GM12878 (cell line): ENCODE measurements at regions not wholly inside any gene's neighbourhood (a gene's known extent, or its start where the extent isn't known, plus 50 kb on each side); places are given as distances from the start of the nearest gene placed in this dataset.

Source experiments
- ATAC-seq: fragments of 200-7000 bp; cut with Tn5 transposase; 3 replicates; pipeline ENCODE4 v1.9.1; 2020; ENCODE audit warnings: mild to moderate bottlenecking, moderate library complexity
- BruUV-seq: library from RNA; stranded (reverse); fragments of 400-500 nt; replicated peaks from 2 replicates; lab custom pipeline; 2021; lab: Mats Ljungman, UMichigan
- CTCF ChIA-PET: fragments of 300-600 bp; sonication (Branson Sonifier 250); formaldehyde crosslinking; extraction: SDS; loops from one replicate; lab custom pipeline; 2021; ENCODE audit warnings: inconsistent platforms; lab: Yijun Ruan, JAX
- POLR2A ChIA-PET: fragments of 350-600 bp; formaldehyde crosslinking; extraction: SDS; loops from one replicate; lab custom pipeline; 2021; ENCODE audit warnings: inconsistent platforms; lab: Charles Lee
- RAD21 ChIA-PET: fragments of 300-600 bp; sonication (Branson Sonifier 250); formaldehyde crosslinking; loops from one replicate; lab custom pipeline; 2023; ENCODE audit warnings: antibody characterized with exemption; ENCODE audit not compliant: unreplicated experiment; lab: Charles Lee
- SMC1A ChIA-PET: fragments of 300-600 bp; sonication (Branson Sonifier 250); formaldehyde crosslinking; loops from one replicate; lab custom pipeline; 2023; ENCODE audit not compliant: unreplicated experiment, uncharacterized antibody; lab: Charles Lee
- DNase-seq: peaks from one replicate; pipeline ENCODE4 v3.0.0-alpha.2; 2011; ENCODE audit warnings: low read depth, low spot score
- FAIRE-seq: peaks from 3 replicates; lab custom pipeline; 2011; peaks lifted over from hg19 to GRCh38; lab: Jason Lieb, UNC
- H2AFZ ChIP-seq: 2 replicates; pipeline ENCODE4 v1.6.0; 2011; ENCODE audit warnings: low read depth, low read length, control low read depth; ENCODE audit not compliant: control insufficient read depth
- H3K27ac ChIP-seq: 2 replicates; pipeline ENCODE4 v1.5.1; 2011; ENCODE audit warnings: control low read depth; ENCODE audit not compliant: control insufficient read depth, insufficient read depth
- H3K27me3 ChIP-seq, 2 experiments: replicated peaks in 1 of 2; 2 replicates each; pipeline versions ENCODE4 v1.6.0 to v1.6.1; 2011; ENCODE audit warnings: low read length in 1 of 2; ENCODE audit not compliant: control insufficient read depth in 2 of 2, insufficient read depth in 2 of 2
- H3K36me3 ChIP-seq, 2 experiments: 2 replicates each; pipeline ENCODE4 v1.5.1; 2011; ENCODE audit warnings: low read length in 1 of 2; ENCODE audit not compliant: control insufficient read depth in 2 of 2, insufficient read depth in 2 of 2
- H3K4me1 ChIP-seq: 2 replicates; pipeline ENCODE4 v1.6.1; 2011; ENCODE audit warnings: mild to moderate bottlenecking, low read length, moderate library complexity, mixed read lengths; ENCODE audit not compliant: control insufficient read depth, insufficient read depth
- H3K4me2 ChIP-seq: 2 replicates; pipeline ENCODE4 v1.6.0; 2011; ENCODE audit warnings: control low read depth; ENCODE audit not compliant: control insufficient read depth, insufficient read depth
- H3K4me3 ChIP-seq: fragments of 200-600 bp; sonication (generic); 2 replicates; pipeline ENCODE4 v1.5.1; 2016
- H3K79me2 ChIP-seq: 2 replicates; pipeline ENCODE4 v1.6.0; 2011; ENCODE audit warnings: low read length; ENCODE audit not compliant: control insufficient read depth, insufficient read depth
- H3K9ac ChIP-seq: 2 replicates; pipeline ENCODE4 v1.8.0; 2011; ENCODE audit warnings: low read length, control low read depth, mixed read lengths; ENCODE audit not compliant: control insufficient read depth, insufficient read depth
- H3K9me3 ChIP-seq: replicated peaks from 3 replicates; pipeline ENCODE4 v1.5.1; 2011; ENCODE audit warnings: mild to moderate bottlenecking, low read length; ENCODE audit not compliant: control insufficient read depth, insufficient read depth
- H4K20me1 ChIP-seq: 2 replicates; pipeline ENCODE4 v1.6.0; 2011; ENCODE audit not compliant: control insufficient read depth, insufficient read depth
- DPF2 ChIP-seq: fragments of 450-650 bp; IDR thresholded peaks from 2 replicates; pipeline ENCODE4 v1.6.1; 2017; ENCODE audit warnings: mild to moderate bottlenecking
- MYC ChIP-seq: IDR thresholded peaks from 2 replicates; pipeline ENCODE4 v1.6.1; 2011; ENCODE audit warnings: mild to moderate bottlenecking, low read length, moderate library complexity, inconsistent platforms; ENCODE audit not compliant: insufficient read depth, insufficient replicate concordance, insufficient read length, severe bottlenecking
- USF1 ChIP-seq: IDR thresholded peaks from 2 replicates; pipeline ENCODE4 v1.6.1; 2011; ENCODE audit warnings: borderline replicate concordance, low read depth, mild to moderate bottlenecking, moderate library complexity, mixed read lengths, low read length; ENCODE audit not compliant: insufficient read depth; ENCODE audit errors: extremely low read length
- ZBTB33 ChIP-seq: fragments of 450-650 bp; IDR thresholded peaks from 2 replicates; pipeline ENCODE4 v1.6.1; 2017; ENCODE audit warnings: mild to moderate bottlenecking
- ZSCAN29 ChIP-seq: fragments of 450-650 bp; IDR thresholded peaks from 2 replicates; pipeline ENCODE4 v1.6.1; 2017; ENCODE audit warnings: mild to moderate bottlenecking, moderate library complexity
- WGBS: methylation state at CpG from one replicate; pipeline ENCODE4 v1.1.6; 2016; ENCODE audit warnings: low lambda C conversion rate; ENCODE audit not compliant: insufficient replicate concordance, insufficient coverage; ENCODE audit errors: missing lambda C conversion rate; 5-methylcytosine and 5-hydroxymethylcytosine counted together
- in situ Hi-C: fragments of 300-500 bp; cut with MboI; formaldehyde crosslinking; loops from 9 replicates; pipeline ENCODE4 v1.14.3; 2018; ENCODE audit warnings: mixed read lengths
- intact Hi-C: fragments of 100-400 bp; cut with micrococcal nuclease; formaldehyde crosslinking; loops from one replicate; pipeline ENCODE4 v1.14.2; 2022; ENCODE audit not compliant: unreplicated experiment

GRCh38 chrX:45747905-45748304, 547.2 kb upstream of the DIPK2B start:
- DNase-seq (no peak), ATAC-seq (no peak)
- SMC1A ChIA-PET: interaction anchor here (0.6 to 1.9 kb wide), 4 partner anchors 10 to 23 kb away, joined by 3 to 4 read pairs (median 4); no protein-coding TSS in a partner anchor
- RAD21 ChIA-PET: no interaction called here
- TF ChIP-seq ZBTB33: no peak
- no peak for TF ChIP-seq MYC
- TF ChIP-seq USF1: no peak
- TF ChIP-seq ZSCAN29: no peak
- TF ChIP-seq DPF2: no peak
- TF ChIP-seq, all 136 proteins: peak for 0
- Histone ChIP-seq H3K4me3 (no peak overlapping the region), H3K27me3 (no peaks in the 10 kb centered on the region), H3K9ac (no peak overlapping the region), H3K79me2 (no peaks in the 10 kb centered on the region), H3K4me2 (no peak overlapping the region), H2AFZ (no peak overlapping the region), H3K27ac (no peak overlapping the region), H4K20me1 (no peaks in the 10 kb centered on the region), H3K4me1 (no peaks in the 10 kb centered on the region), H3K36me3 (no peaks in the 10 kb centered on the region), H3K9me3 (no peaks in the 10 kb centered on the region)
- ChIA-PET POLR2A (interaction anchor here (0.6 kb wide), 1 partner anchor 12 kb away, joined by 3 read pairs; no protein-coding TSS in a partner anchor), CTCF (no interaction called here)
- no peak for FAIRE-seq
- in situ Hi-C loops: no loop called here
- BruUV-seq: no TSS peak
- 29% methylated on average over 4 of the region's 4 CpGs for WGBS
- intact Hi-C loops: no loop called here
